ENCODE measurements at regions not wholly inside any gene's neighbourhood (a gene's known extent, or its start where the extent isn't known, plus 50 kb on each side); places are given as distances from the start of the nearest gene placed in this dataset.

GRCh38 chr11:91209751-91210150 lies 986.9 kb upstream of the CHORDC1 start:
- TF ChIP-seq ZNF24 (tag by site-specific recombination; IDR thresholded peaks at IDR 0.05) (no peak), CTCF (tag by site-specific recombination; IDR thresholded peaks at IDR 0.05) (no peak), ZNF214 (tag by site-specific recombination; IDR thresholded peaks at IDR 0.05; ENCODE audit: borderline replicate concordance) (no peak)
